ENCODE measurements at regions not wholly inside any gene's neighbourhood (a gene's known extent, or its start where the extent isn't known, plus 50 kb on each side); places are given as distances from the start of the nearest gene placed in this dataset.

DNA sequence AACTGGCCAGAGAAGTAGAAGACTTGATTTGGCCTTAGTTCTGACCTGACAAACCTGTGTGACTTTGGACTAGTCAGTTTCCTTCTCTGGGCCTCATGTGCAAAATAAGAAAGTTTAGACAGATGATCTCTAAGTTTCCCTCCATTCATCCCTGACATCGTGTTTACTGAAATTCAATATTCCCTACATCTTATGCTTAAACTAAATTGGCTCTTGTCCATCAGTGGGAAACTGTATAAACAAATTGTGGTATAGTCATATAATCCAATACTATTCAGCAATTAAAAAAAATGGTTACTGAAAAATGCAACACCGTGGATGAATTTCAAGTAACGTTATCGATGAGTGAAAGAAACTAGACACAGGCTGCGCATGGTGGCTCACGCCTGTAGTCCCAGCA, 64.4 kb upstream of the HRH1 start:
- in situ Hi-C loops (cut with HindIII; ENCODE audit: low pct_unique_long_range_greater_than_20kb, low sequenced_read_pairs), result no loop called here
- no peak for DNase-seq (ENCODE audit: low read depth, low spot score)

DNA sequence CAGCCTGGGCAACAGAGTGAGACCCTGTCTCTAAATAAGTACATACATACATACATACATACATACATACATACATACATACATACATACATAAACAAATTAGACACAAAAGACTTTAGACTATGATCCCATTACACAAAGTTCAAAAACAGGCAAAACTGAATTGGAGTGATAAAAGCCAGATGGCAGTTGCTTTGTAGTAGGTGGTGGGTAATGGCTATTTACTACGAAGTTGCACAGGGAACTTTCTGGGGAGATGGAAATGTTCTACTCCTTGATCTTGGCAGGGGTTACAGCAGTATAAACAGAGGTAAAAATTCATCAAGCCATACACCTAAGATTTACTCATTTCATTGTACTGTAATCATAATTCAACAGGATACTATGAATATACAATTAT, 63.7 kb upstream of the HRH1 start:
- no peak for DNase-seq (ENCODE audit: low read depth, low spot score)
- in situ Hi-C loops (cut with HindIII; ENCODE audit: low pct_unique_long_range_greater_than_20kb, low sequenced_read_pairs), result no loop called here

DNA sequence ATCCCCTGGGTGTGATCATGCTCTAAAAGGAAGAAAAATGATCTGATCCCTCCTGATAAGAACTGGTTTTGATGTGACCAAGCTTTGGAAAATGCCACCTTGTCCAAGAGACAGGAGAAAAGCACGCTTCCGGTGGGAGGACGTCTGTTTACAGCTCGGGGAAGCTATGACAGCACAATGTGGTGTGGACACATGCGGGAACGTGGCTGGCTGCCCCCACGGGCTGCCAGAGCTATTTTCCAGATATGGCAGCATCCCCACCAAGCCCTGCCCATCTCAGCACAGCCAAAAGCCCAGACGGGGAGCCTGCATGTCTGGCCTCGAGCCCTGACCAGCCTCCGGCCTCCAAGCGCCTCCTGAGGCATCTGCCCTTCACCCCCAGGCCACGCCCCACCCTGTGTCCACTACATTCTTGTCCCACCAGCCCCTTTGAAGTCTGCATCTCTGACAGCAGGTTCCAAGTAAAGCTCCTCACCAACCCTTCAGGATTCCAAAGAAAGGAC, 63.2 kb upstream of the HRH1 start:
- in situ Hi-C loops (cut with HindIII; ENCODE audit: low pct_unique_long_range_greater_than_20kb, low sequenced_read_pairs), result no loop called here
- no peak for DNase-seq (ENCODE audit: low read depth, low spot score)

GRCh38 chr3:11091791-11092190, 62.5 kb upstream of the HRH1 start:
- no peak for DNase-seq (ENCODE audit: low read depth, low spot score)
- in situ Hi-C loops (cut with HindIII; ENCODE audit: low pct_unique_long_range_greater_than_20kb, low sequenced_read_pairs), result no loop called here

- in situ Hi-C loops (cut with HindIII; ENCODE audit: low pct_unique_long_range_greater_than_20kb, low sequenced_read_pairs), result no loop called here
- no peak for DNase-seq (ENCODE audit: low read depth, low spot score)
Measured at GRCh38 chr3:11093823-11094340, 60.4 kb upstream of the HRH1 start.

GRCh38 chr3:11095932-11096265, 58.4 kb upstream of the HRH1 start:
- DNase-seq (ENCODE audit: low read depth, low spot score), result peak; percentile 8
- in situ Hi-C loops (cut with HindIII; ENCODE audit: low pct_unique_long_range_greater_than_20kb, low sequenced_read_pairs), result no loop called here

GRCh38 chr3:11096266-11097139, 57.8 kb upstream of the HRH1 start:
- in situ Hi-C loops (cut with HindIII; ENCODE audit: low pct_unique_long_range_greater_than_20kb, low sequenced_read_pairs), result no loop called here
- DNase-seq (ENCODE audit: low read depth, low spot score), result peak; percentile 49

GRCh38 chr3:11099306-11099705, 55.0 kb upstream of the HRH1 start:
- no peak for DNase-seq (ENCODE audit: low read depth, low spot score)
- in situ Hi-C loops (cut with HindIII; ENCODE audit: low pct_unique_long_range_greater_than_20kb, low sequenced_read_pairs), result no loop called here
